ENCODE measurements at regions not wholly inside any gene's neighbourhood (a gene's known extent, or its start where the extent isn't known, plus 50 kb on each side); places are given as distances from the start of the nearest gene placed in this dataset.

DNA sequence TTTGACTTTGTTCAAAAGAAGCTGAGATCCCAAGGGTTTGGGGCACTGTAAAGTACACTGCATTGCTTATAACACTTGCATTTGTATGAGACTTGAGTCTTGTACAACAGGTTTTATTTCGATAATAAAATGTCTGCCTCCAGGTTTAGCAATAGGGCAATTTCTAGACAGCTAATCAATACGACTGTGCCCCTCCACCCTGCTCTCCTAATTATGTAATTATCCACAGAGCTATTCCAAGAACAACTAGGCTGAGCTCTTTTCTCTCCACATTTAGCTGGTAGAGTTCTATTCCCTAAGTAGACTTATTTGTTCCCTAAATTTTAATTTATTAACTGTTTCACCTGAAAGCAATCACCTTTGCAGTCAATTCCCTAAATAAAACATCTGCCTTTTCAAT, 52.9 kb upstream of the LINC00305 start:
- TF ChIP-seq, protein P1, sequence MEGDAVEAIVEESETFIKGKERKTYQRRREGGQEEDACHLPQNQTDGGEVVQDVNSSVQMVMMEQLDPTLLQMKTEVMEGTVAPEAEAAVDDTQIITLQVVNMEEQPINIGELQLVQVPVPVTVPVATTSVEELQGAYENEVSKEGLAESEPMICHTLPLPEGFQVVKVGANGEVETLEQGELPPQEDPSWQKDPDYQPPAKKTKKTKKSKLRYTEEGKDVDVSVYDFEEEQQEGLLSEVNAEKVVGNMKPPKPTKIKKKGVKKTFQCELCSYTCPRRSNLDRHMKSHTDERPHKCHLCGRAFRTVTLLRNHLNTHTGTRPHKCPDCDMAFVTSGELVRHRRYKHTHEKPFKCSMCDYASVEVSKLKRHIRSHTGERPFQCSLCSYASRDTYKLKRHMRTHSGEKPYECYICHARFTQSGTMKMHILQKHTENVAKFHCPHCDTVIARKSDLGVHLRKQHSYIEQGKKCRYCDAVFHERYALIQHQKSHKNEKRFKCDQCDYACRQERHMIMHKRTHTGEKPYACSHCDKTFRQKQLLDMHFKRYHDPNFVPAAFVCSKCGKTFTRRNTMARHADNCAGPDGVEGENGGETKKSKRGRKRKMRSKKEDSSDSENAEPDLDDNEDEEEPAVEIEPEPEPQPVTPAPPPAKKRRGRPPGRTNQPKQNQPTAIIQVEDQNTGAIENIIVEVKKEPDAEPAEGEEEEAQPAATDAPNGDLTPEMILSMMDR (IDR thresholded peaks at IDR 0.05; ENCODE audit: extremely low read depth, missing control alignments): no peak
- no peak for DNase-seq (ENCODE audit: low spot score)

DNA sequence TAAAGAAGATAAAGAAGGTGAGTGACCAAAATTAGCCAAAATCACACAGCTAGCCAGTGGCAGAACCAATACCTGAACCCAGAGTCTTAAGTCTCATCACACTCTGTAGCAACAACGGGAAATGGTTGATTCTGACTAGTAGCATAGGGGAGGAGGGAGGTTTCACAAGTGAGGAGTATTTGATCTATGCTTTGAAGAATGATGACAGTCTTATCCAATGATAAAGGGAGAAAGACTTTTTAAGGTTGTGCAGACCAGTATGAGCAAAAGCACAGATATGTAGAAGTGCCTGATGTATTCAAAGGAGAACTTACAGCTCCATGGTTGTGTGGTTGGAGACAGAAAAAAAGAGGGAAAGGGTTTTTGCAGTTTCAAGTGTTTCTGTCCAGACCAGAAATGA, 50.7 kb upstream of the LINC00305 start:
- DNase-seq (ENCODE audit: low spot score): no peak
- TF ChIP-seq, protein P1 (IDR thresholded peaks at IDR 0.05; ENCODE audit: extremely low read depth, missing control alignments): no peak

Measured in GM20000 (cell line).